ENCODE measurements at regions not wholly inside any gene's neighbourhood (a gene's known extent, or its start where the extent isn't known, plus 50 kb on each side); places are given as distances from the start of the nearest gene placed in this dataset.
A peak's percentile ranks its signal among the peaks of the same experiment; 100 is the strongest.

DNA sequence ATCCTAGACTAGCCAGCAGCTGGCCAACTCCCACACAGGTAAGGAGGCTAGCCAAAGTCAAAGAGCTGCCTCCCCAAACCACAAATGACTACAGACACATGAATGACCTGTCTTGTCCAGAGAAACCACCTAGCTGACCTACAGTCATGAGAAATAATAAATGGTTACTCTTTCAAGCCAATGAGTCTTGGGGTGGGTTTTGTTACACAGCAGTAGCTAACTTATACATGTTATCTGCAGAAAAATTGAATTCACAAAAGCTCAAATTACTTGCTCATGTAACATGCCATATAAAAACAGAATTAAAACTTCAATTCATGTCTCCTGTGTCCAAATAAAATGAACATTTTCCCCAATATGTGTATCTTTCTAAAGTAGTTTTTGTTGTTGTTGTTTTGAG, 307.4 kb upstream of the NR2F2 start:
- DNase-seq (ENCODE audit: low spot score) = no peak

DNA sequence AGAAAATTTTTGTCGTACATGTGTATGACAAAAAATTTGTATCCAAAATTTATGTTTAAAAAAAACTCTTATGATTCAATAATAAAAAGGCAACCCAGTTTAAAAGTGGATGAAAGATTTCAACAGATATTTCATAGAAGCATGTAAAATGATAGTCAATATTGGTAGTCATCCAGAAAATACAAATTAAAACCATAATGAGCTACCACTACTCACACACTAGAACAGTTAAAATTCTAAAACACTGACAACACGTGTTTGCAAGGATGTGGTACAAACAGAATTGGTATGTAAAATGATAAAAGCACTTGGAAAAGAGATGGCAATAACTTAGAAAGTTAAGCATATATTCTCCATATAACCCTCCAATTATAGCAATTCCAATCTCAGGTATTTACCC, 303.0 kb upstream of the NR2F2 start:
- DNase-seq (ENCODE audit: low spot score) = no peak

DNA sequence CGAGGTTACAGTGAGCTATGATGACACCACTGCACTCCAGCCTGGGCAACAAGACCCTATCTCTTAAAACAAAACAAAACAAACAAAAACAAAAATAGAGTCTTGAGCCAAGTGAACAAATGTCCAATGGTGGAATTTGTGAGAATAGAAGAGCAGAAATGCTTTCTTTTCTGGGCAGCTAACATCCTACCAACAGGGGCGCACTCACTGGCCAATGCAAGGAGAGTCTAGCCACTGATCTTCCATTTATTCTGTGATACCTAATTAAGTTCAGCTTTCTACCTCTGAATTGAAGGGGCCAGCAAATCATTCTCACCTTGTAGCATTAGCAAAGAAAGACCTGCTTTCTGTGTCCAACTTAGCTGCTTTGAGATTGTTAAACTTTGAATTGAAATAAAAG, 301.9 kb upstream of the NR2F2 start:
- no peak for DNase-seq (ENCODE audit: low spot score)

DNA sequence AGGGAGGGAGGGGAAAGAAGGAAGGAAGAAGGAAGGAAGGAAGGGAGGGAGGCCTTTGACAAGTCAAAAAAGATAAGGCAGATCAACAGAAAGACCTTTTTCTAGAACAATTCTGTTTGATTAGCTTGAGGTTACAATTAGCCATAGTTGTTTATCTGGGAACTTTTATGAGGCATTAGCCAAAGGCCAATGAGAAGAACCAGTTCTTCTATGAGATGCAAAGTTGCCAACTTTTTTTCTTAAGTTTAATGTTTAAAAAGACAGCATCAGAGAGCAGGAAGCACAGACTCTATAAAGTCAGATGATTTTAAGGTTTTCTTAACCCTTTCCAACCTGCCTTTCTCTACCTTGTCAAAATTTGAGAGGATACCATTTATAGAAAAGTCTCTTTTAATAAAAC, 301.3 kb upstream of the NR2F2 start:
- no peak for DNase-seq (ENCODE audit: low spot score)

DNA sequence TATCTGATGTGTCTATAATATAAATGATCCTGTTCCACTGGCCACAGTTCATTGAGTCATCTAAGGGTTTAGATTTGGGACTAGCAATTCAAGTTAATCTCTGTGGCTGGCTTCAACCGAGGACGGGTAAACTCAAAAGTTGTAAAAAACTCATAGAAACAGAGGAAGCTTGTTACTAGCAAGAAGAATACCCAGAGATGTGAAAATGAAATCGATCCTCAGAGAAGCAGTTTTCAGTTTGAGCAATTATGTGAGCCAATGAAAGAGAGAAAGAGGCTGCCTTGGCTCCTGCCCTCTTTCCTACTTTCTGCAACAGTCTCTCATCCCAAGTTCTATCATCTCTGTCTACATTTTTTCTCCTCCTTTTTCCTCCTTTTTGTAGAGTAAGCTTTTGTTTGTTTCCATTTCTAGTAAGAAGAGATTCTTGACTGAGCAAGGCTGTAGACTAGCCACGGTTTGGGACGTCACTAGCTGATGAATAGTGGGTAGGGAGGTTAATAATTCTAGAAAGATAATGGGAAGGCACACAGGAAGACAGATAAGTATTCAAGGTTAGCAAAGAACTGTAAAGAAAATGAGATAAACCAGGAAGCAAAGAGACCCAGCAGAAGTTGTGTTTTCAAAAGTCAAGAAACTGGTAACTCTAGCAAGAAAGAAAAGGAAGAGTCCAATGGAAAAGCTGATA, 298.9 kb upstream of the NR2F2 start:
- no peak for DNase-seq (ENCODE audit: low spot score)

DNA sequence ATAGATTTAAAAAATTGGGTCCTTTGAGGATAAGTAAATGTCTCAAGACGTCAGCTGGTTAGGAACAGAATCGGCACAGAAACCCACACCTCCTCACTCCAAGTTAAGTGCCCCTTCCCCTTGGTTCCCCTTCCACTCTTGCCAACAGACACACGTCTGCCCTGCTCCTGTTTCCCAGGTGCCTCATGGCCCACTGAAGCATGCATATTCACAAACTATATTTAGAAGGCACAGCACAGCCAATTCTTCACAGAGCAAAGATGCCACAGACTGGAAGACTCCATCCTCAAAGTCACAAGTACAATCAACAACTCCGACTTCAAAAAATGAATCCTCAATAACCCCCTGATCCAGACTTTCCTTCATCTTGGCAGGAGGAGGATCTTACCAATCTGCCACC, 295.4 kb upstream of the NR2F2 start:
- no peak for DNase-seq (ENCODE audit: low spot score)

DNA sequence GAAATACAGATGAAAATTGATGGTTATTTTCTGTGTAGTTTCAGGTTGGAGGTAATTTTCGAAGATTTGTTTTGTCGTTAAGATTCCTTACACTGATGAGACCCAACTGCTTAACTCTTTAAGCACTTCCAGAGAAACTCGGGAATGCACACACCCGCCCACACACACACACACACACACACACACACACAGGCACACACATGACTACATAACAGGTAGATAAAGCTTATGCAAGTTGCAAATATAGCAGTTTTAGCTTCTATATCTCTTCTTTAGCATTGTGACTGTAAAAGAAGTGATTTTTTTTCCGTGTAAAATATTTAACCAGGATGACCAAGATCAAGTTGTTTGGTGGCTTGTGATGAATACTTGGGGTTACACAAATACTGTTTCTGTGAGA, 294.9 kb upstream of the NR2F2 start:
- DNase-seq (ENCODE audit: low spot score) = no peak

DNA sequence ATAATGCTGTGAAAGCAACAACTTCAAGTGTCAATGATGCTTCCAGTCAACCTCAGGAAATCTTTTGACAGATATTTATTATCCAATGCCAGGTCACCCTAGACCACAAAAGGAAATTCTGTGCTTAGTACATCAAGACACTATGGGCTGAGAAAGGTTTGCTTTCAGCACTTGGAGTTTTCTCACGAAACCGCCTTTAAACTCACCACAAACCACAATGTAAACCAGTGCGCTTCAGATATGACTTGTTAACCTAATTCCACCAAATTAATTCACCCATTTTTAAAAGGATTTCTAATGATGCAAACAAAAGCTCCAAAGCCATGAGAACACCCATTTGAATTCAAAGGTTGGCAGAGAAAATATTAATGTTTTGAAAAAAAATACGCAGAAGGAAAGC, 292.9 kb upstream of the NR2F2 start:
- no peak for DNase-seq (ENCODE audit: low spot score)

DNA sequence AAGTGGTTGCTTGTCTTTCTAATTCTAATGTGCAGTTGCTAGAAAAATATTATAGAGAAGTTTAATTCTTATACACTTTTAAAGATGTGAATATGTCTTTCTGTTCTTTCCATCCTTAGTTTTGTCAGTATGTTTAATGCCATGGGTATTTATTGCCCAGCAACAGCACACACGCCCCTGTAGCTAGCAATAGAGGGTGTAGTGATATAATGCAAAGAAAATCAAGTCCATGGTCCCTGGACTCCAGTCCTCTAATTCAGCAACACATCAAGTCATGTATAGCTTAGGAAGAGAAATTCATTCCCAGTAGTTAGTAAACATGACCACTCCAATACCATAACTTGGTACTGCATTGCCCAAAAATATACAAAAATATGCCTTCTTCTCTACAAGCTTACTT, 292.4 kb upstream of the NR2F2 start:
- no peak for DNase-seq (ENCODE audit: low spot score)

DNA sequence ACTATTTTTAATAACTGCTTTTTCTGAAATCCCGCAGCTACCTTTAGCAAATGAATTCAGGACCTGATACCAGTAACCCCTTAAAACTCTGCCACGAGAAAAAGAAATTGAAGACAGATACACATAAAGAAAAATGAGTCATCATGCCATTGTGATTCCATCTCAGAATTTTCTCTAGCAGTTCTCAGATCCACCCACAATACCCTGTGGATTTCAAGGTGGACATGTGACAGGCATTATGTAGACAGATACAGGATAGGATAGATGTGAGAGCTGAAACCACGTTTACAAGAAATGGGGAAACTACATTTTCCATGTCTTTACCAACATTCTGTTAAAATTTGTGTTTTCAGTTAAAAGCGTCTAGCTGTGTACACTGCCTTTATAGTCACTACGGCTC, 291.9 kb upstream of the NR2F2 start:
- DNase-seq (ENCODE audit: low spot score) = peak; percentile 25

DNA sequence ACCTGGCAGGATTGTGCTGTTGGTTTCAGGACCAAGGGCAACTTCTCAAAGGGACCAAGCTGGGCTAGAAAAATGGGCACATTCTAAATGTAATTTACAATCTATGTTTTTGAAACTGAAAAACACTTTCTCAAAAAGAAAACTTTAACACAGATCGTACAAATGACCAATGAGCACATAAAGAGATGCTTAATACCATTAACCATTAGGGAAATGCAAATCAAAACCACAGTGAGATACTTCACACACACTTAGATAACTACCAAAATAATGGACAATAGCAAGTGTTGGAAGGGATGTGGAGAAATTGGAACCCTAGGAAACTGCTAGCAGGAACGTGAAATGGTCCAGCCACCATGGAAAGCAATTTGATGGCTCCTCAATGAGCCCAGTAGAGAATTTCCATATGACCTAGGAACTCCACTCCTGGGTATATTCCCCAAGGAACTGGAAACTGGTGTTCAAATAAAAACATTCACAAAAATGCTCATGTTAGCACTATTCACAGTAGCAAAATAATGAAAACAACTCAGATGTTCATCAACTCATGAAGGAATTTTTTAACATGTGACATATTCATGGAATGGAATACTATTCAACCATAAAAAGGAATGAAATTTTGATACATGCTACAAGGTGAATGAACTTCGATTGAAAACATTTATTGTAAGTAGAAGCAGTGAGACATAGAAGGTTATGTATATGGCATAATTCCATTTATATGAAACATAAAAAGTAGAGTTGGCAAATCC, 288.3 kb upstream of the NR2F2 start:
- no peak for DNase-seq (ENCODE audit: low spot score)

DNA sequence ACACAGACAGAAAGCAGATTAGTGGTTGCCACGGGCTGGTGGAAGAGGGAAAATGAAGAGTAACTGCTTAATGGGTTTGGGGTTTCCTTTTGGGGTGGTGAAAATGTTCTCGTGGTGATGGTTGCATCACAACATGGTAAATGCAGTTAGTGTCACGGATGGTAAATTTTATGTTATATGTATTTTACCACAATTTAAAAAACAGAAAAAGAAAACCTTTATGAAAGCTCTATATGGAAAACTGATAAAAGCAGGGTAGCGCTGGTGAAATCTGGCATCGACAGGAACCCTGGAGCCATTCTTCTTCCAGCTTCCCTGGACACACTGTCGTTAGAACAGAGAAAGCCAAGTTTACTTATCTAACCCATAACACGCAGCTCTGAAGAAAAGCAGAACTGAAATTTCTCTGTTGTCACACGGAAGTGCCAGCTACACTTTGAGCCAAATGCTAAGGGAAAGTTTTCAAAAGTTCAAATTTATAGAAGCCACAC, 287.7 kb upstream of the NR2F2 start:
- no peak for DNase-seq (ENCODE audit: low spot score)

DNA sequence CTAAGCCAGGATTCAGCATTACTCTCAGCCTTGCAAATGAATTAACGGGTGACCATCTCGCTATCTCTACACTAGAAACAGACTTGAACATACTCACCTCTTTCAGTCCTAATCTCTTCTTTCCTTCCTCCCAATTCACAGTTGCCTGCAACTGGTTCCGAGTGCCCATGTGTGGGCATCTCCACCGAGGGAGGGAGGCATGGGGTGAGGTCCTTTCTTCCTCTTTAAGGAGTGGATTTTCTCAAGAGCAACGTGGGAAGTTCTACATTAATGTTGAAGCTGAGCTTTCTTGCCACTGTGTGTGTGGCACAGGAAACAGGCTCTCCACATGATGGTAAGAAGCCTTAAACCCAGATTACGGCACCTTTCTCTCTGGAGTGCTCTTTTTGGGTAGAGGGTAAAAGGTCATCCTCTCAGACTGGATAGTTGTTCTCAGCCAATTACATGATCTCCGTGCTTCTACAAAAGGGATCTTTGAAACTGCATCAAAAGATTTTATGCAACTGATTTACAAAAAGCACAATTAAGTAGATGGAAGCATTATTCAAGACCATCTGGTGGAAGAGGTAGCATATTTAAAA, 286.8 kb upstream of the NR2F2 start:
- DNase-seq (ENCODE audit: low spot score) = no peak

DNA sequence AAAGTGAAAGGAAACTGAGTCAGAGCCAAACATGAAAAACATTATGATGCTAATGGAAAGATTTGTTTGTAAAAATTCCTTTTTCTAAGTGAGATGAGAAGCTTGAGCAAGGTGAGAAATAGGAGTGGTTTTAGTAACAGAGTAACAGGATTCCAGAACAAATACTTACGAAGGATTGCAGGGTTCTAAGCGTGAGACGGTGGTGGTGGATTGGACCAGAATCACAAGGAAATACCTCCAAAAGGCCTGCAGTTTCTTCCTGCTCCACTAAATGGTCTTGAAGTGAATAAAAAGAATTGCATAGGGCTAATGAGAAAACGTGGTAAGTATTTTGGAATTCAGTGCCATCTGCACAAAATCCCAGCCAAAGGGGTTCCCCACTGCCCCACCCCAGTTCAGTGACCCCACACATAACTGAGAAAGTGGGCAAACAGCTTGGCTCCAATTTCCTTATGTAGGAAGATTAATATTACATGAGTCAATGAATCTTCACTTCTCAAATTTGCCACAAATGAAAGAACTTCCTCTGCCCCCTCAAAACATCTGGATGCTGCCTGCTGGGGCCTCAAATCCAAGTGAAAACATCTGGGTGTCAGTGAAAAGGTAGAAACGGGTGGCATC, 283.8 kb upstream of the NR2F2 start:
- no peak for DNase-seq (ENCODE audit: low spot score)

DNA sequence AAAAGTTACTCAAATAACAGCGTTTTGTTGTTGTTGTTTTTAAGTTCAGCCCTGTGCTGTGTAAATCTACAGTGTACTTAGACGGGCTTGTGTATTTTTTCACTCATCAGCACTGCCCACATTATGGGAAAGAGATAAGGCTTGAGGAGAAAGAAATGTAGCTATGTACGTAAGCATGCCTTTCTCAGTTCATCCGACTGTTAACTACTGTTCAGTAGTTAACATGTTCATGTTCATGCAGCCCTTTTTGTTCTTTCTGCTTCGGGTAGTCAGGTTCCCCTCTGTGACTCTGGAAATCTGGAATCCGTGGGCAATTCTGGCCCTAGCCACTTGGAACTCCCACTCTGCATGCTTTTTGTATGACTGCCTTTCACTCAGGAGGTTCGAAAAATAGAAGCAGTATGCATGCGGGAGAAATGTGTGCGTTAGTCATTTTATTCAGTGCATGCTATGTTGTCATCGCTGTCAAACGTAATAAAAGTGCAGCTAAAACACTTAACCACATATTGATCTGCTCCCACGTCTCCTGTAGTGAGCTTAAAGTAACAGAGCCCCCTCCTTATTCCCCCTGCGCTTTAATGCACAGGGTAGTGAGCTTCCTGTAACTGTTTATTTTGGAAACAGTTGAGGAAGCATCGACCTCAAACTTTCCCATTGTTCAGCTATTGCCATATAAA, 283.1 kb upstream of the NR2F2 start:
- no peak for DNase-seq (ENCODE audit: low spot score)

DNA sequence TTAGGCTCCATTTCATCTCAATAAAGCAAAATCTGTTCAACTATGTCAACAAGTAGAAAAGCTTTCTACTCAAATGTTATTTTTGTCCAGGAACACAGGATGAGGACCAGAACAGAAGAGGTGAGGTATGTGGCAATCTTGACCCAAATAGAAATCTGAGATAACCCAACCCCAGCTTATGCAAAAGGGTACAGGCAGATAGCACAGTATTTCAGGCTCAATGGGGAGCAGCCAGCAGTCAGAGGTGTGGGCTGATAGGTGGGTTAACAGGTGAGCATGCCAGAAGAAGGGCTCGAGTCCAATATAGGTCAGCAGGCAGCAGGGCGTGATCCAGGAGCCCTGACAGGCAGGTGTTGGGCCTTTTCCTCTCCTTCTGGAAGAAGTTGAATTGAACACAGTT, 281.2 kb upstream of the NR2F2 start:
- no peak for DNase-seq (ENCODE audit: low spot score)

DNA sequence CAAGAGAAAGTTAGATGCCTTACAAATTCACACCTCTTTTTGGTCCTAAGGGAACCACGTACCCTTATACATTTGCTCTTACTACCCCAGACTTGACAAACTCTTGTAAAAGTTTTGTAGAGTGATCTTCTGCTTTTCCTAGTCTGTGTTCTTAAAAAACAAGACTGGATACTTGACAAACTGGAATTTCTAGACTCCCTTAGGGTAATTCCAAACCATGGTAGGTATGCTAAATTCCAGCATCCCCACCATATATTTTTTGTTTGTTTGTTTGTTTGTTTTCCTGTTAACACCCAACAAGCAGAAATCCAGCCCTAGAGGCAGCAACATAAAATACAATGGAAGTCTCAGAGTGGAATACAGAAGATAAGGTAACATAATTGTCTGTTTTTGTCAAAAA, 280.7 kb upstream of the NR2F2 start:
- no peak for DNase-seq (ENCODE audit: low spot score)

DNA sequence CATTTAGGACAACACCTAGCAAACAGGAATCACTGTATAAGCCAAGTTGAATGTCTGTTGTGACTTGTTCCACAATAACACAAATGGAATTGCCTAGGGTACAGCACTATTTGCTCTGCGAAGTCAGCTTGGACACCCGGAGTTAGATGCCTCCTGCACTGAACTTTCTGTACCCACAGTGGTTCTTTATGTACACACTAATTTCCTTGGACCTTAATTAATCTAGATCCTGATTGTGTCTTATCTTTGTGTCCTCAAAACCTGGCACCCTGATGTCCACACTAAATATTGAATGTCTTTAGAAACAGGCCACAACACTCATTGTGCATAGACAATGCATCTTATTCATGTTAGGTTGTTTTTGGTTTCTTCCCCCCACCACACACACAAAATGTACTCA, 278.9 kb upstream of the NR2F2 start:
- no peak for DNase-seq (ENCODE audit: low spot score)

DNA sequence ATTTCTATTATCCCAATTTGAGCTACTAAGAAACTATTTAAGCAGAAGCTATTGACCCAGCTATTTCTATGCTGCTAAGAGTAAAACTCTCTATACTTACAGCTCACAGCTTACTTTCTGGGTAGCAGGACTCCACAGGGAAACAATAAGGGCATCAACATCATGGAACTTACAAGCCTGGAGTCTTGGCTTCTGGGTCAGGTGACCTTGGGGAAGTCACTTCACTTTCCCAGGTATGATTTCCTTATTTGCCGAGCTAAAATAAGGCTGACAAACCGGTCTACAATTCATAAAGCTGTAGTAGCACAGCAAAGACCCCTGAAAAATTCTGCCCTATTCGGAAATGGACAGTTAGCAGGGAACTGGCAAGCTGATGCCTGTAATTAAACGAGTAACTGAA, 278.3 kb upstream of the NR2F2 start:
- no peak for DNase-seq (ENCODE audit: low spot score)

DNA sequence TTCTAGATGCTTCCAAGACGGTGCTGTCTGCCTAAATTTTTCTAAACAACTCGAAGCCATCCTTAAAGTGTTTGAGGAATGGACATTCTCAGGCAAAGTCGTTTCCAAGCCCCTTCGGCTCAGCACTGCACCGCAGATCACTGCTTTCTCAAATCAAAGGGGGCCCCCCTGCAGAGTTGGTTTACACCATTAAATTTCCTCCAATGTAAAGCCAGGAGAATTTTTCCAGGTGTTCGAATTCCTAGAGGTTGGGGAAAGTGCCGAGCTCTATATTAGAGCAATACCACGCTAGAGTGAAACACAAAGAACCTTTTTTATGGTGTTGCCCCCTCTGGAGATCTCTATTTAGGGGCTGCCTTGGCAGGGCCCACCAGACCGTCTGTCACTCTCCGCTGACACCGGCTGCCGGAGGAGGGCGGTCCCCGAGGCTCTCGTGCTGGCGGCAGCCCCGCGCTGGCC, 277.9 kb upstream of the NR2F2 start:
- DNase-seq (ENCODE audit: low spot score) = no peak

DNA sequence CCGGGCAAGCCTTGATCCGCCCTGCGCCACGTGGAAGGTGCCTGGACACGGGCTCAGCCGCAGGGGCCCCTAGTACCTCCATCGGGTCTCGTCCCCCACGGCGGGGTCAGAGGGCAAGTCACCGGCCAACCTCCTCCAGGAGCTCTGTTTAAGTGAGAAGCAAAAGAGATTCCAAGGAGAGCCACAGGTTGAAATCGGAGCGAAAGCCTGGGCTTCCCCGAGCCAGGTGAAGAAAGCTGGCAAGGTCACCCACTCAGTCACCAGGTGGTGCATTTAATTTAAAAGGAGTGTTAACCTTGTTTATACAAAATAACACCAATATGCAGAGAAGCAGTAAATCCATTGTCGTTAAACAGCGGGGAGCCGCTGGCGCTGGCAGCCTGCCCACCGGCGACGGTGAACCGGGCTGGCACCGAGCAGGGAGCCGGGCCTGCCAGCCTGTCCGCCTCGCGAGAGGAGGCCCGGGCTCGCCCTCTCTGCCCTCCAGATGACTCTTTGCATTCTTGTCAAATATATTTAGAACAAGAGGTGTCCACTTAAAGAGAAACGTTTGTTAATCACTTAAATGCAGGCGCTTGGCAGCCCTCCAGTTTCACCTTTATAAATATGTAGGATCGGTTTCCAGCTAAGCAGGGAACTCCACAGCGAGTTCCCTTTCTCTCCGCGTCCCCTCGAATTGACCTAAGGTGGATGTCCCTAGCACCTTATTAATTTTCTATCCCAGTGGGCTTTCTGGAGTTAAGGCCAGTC, 277.3 kb upstream of the NR2F2 start:
- DNase-seq (ENCODE audit: low spot score) = peak; percentile 28

Measured in COLO829 (cell line).